HG03066 (cell line): ENCODE measurements at regions not wholly inside any gene's neighbourhood (a gene's known extent, or its start where the extent isn't known, plus 50 kb on each side); places are given as distances from the start of the nearest gene placed in this dataset.

Experiments
- ATAC-seq: cut with Tn5 transposase; IDR thresholded peaks from one replicate; pipeline ENCODE4 v1.9.1; 2021; ENCODE audit warnings: low read depth; ENCODE audit not compliant: unreplicated experiment

DNA sequence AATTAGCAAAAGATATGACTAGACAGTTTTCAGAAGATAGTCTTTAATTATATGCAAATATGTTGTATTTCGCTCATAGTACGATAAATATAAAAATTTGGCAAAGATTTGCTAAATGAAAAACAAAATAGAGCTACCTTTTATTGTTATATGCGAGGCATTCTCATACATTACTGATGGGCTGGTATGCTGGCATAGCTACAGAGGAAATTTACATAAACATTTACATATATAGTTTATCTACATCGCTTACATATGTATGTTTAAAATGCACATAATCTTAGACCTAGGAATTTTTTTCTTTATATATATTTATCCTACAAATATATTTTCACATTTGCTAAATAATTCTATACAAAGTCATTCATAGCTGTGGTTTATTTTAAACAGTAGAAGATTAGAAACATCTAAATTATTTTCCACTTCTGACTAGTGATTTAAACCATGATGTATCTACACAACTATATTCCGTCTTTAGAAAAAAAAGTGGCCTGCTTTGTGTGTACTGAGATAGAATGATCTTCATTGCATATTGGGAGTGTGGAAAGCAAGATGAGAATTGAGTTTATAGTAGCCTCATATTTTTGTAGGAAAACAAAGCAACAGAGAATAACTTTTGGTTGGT is 1345.0 kb upstream of the SLC10A2 start:
- no peak for ATAC-seq

DNA sequence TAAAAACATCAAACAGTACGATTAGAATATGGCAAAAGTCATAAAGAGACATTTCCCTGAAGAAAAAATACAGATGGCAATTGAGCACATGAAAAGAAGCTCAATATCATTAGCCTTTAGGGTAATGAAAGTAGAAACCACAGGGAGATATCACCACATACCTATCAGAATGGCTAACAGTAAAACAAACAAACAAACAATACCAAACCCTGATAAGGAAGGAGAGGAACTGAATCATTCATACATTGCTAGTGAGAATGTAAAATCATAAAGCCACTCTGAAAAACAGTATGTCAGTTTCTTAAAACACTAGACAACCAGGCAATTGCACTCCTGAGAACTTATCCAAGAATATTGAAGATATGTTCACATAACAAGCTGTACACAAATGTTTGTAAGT is 1342.5 kb upstream of the SLC10A2 start:
- no peak for ATAC-seq

DNA sequence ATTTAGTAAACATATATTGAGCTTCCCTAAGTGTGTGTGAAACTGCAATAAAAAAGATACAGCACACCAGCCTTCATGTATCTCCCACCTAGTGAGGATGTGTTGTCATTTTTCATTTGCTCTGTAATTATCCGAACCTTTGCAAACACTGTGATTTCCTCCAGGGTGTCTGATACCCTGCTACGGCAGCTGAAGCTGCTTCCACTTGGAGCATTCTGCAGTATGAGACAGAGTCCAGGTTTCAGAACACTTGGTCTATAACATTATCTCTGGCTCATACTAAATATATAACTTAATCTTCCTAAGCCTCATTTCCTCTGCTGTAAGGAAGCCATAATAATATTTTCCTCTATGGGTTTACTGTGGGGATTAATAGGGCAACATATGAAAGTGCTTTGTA is 1338.1 kb upstream of the SLC10A2 start:
- no peak for ATAC-seq

DNA sequence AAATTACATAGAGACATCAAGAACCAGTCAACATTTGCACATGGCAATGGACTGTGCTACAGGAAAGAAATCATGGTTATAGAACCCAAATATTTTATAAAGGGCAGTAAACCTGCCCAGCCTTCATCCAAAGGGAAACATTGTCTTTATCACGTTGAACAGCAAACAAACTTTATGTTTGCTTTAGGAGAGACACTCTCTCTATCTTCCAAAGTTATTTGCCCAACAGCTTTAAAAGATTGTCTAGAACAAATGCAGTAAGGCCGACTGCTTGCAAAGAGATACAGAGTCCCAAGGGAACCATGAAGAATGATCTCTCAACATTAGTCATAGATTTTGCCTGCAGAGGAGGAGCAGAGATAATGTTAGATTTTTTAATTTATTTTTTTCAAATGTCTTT is 1323.5 kb upstream of the SLC10A2 start:
- no peak for ATAC-seq

DNA sequence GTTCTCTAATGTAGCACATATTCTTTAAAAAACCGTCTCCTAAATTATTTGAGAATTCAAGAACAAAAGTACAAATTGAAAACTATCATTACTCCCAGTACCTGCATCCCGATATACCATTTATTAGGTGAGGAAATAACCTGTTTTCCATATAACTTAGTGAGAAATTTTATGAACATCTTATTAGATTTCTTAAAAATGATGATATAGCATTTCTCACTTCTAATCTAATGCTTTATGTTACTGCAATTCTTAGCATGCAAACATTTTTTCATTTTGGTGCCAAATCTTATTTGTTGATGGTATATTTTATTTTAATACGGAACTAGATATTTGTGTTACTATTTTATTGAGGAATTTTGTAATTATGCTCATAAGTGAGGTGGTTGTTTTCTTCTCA is 1321.3 kb upstream of the SLC10A2 start:
- no peak for ATAC-seq

DNA sequence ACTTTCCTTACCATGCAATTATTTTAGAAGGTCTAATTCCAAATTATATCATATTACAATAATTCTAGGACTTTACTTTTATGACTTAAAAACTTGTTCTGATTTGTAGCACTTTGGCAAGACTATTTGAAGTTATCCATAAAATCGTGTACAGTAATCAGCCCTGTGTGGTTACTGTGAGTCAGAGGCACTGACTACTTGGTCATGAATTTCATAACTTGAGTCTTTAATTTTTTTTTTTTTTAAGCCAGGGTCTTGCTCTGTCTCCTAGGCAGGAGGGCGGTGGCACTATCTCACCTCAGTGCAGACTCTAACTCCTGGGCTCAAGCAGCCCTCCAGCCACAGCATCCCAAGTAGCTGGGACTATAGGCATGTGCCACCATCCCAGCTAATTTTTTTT is 1319.2 kb upstream of the SLC10A2 start:
- ATAC-seq, result no peak

DNA sequence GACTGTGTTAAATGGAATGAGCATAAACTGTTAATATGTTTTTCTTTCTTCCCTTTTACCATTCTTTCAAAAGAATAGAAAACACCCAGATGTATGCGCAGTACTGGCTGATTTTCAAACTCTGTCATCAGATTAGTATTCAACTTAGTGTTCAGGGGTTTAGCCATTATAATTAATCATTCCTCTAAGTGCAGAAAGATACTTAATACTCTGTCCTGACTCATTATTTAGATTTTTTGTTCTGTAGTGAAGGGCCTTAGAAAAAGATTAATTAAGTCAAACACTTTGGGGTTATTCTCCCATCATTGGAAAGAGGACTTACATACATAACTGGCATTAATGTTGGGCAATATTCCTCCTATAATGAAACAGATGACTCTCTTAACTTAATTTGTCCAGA is 1316.7 kb upstream of the SLC10A2 start:
- ATAC-seq, result no peak

DNA sequence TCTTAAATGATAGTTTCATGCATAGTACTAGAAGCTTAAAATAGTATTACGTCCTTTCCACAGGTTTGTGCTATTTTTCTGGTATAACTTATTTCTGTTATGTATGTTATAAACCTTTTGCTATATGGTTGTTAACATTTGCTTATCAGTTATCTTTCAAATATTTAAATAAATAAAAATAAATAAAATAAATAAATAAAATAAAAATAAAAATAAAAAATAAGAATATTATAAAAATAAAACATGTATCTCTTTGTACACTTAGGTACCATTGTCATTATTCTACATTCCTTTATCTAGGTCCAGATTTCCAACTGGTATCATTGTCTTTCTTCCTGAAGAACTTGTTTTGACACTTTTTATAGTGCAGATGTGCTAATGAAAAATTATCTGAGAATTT is 1310.4 kb upstream of the SLC10A2 start:
- no peak for ATAC-seq

DNA sequence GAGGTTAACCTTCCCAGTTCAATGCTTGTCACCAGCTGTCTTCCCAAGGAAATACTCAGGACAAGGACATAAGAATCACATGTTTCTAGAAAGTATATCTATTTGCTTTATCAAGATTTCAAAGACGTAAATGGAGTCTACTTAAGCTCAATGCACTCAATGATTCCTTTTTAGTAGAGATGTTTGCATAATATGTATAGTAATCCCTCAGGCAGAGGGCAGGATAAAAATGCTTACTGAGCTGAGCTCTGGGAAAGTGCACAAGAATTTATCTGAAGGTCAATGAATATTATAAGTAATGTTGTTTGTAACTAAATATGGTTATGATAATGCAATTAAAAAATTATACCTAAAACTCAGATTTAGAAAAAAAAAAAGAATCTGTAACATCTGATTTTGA is 1309.4 kb upstream of the SLC10A2 start:
- no peak for ATAC-seq

DNA sequence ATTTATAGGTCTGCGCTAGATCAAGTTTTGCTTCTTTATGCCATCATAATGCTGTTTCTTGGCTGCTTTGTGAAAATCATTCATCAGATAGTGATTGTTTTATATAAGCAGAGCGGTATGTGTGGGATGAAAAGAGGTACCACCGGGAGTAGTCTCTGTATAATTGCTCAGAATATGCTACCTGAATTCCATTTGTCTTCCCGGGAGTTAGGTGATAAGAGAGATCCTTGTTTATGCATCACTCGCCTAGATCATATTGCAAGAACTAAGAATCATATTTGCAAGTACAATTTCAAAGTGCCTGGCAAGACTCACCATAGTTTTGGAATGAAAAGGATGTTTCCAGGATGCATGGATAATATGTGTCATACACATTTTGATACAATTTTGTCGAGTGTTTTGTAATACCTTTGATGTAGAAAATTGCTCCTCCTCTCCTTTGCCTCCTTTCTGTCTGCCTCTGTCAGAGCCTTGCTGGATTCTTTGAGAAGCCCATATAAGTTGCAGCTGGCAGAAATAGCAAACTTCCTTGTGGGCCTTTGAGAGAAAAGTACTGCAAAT is 1306.0 kb upstream of the SLC10A2 start:
- ATAC-seq, result no peak

DNA sequence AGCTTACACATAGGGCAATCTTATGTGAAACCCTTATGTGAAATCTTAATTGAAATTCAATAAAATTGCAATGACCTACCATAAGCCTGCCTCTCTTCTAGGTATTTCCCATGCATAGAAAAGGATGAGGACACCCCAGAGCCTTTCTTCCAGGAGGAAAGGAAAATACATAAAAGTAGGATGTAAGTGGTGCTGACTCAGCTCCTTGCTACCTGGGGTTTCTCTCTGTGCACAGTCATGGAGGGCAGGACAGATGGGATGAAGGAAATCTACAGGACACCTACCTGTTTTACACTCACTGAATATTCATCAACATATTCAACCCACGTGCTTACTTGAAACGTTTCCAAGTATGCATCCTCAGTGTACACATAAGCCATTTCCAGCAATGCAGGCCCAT is 1299.2 kb upstream of the SLC10A2 start:
- ATAC-seq, result no peak

DNA sequence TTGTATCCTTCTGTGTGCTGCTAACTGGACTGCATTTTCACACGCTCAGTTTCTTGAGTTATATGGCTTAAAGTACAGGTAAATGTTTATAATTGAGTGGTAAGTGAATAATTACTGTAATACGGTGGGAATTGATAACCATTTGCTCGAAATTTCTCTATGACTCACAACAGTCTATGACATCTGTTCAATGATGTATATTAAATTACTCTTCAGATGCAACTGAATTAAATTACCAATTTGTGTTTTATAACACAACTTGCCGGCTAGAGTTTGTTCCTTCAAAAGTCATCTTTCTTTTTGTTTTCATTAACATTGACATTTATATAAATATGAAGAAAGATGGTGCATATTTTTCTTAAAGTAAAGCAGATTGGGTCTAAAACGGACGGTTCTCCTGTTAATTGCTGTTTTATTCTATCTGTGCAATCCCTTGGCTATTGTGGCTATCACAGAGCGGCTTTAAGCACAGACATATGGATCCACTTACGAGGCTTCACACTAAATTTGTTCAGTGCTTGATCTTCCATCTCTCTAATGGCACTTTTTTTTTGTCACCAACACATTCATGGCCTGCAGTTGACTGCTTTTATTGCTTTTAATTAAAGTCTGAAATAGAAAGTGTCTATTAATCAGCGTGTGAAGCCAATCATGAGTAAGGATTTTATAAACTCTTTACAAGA is 1291.6 kb upstream of the SLC10A2 start:
- ATAC-seq, result no peak

DNA sequence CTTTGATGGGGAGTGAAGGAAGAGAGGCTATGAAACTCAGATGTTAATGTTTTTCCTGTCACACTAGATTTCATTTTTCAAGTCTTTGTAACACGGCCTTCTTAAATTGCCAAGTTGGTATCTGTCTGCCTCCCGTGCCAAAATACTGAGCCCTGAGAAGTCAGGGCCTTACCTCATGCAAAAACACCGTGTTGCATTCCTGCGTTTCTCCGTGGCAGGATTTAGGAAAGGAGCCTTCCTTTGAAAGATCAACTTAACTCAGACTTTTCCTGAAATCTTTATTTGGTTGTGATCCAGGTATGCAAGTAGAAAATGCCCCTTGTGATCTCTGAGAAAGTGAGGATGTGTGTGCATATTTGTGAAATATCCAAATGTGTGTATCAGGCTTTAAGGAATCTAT is 1291.0 kb upstream of the SLC10A2 start:
- no peak for ATAC-seq

DNA sequence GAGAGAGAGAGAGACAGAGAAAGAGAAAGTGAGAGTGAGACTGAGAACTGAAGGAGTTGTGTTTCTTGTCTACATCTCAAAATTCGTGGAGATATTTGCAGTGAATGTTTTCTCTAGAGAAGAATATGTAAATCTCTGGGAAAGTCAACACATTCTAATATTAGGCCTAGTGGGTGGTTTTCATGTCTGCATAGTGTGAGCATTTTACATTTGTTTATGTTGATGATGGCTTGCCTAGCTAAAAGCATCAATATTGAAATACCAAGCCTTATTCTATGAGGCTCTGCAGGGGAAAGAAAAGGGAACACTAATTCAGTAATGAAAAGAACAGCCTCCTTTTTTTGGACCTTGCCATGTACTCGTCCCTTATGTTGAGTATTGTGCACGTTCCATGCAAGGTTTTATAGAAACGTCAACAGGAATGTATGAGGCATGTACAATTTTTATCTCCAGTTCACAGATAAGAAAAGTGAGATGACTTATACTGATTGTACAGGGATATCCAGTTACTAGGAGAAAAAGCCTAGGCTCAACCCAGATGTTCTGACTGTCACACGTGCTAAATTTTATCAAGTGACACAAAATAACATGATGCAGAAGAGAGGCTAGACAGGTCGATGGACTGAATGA is 1288.9 kb upstream of the SLC10A2 start:
- no peak for ATAC-seq

DNA sequence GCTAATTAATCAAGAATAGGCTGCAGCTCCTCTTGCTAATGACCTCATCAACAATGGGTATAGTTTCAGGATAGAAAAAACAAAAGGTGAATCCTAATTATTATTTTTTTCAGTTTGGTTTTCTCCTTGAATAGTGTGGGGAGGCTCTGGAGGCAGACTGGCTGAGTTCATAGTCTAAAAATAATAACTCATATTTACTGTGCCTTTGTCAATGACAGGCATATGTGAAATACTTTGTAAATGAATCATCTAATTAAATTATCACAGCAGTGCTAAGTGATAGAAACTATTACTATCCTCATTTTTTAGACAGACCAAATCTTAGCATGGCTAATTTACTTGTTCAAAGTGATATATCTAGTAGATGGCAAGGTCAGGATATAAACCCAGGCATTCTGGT is 1261.0 kb upstream of the SLC10A2 start:
- ATAC-seq, result no peak

DNA sequence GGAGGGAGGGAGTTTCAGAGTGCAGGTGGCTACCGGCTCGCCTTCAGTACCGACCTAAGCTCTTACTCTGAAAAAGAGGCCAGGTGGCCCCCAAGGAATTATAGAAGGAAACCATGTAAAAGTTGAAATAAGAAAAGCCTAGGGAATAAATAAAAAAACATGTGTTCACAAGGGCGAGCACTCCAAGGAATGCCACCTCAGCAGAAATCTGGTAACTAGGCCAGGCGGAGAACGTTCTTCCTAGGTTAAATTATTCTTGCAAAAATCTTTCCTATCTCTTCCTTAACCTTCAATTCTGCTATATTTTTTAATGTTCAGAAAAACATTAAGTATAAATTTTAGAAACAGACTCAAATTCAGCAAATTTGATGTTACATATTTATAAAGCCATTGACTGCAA is 1260.3 kb upstream of the SLC10A2 start:
- no peak for ATAC-seq

DNA sequence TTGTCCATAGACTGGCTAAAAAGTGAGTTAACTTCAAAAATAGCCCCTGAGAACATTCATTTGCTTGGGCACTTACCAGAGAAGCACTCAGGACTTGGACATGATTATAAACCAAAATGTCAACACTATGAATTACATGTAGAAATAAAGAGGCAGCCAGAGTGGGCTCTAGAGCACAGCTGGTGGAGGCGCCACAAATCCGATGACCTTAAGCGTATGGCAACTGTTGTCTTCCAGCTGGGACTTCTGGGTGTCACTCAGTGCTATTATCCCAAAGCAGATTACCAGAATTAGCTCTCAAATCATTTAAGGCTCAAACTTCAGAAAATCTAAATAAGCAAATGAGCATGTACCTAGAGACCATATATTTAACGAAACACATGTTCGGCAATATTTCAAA is 1255.5 kb upstream of the SLC10A2 start:
- ATAC-seq, result no peak

DNA sequence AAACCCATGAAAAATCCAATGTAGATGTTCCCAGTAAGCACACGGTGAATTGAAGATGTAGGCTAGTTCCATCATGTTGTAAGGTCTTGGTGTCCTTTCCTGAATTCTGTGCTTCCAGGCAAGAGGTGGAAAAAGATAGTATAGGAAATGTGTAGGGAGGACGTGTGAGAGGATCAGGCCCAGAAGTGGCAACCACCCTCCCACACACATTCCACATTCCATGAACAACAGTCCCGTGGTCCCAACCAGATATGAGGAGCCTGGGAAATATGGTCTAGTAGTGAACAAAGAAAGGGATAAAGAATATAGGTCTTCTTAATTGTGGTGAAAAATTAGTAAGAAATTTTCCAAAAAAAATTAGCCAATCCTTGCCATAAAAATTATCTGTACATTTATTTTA is 1254.2 kb upstream of the SLC10A2 start:
- no peak for ATAC-seq

DNA sequence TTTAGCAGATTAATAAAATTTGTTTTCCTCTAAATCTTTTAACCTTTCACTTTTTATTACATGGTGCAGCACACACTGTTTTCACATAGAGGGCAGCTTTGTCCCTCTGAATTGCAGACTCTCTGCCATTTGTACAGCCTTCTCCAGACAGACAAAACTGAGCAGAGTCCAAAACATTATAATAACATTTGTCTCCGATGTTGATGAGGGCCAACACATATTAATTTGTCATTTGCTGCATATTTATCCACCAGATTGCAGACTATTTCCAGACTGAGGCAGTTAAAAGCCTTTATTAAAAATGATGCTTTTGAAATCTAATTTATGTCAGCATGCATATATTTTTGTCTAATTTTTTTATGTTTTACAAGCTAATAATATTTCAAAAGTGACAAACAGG is 1251.9 kb upstream of the SLC10A2 start:
- no peak for ATAC-seq

DNA sequence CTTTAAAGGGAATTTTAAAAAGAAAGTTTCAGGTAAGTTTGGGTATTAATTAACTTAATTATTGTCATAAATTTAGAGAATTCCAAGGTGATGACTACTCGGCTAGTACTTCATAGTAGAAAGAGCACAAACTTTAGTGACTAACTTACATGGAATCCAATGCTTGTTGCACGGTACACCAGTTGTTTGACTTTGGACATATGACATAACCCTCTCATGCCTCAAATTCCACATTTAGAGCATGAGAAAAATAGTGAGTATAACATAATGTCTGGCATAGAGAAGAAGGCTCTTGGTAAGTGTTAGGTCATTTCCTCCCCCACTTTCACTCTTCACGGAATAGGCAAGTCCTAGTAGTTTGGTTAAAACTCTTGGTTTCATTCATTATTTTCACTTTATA is 1249.4 kb upstream of the SLC10A2 start:
- no peak for ATAC-seq

DNA sequence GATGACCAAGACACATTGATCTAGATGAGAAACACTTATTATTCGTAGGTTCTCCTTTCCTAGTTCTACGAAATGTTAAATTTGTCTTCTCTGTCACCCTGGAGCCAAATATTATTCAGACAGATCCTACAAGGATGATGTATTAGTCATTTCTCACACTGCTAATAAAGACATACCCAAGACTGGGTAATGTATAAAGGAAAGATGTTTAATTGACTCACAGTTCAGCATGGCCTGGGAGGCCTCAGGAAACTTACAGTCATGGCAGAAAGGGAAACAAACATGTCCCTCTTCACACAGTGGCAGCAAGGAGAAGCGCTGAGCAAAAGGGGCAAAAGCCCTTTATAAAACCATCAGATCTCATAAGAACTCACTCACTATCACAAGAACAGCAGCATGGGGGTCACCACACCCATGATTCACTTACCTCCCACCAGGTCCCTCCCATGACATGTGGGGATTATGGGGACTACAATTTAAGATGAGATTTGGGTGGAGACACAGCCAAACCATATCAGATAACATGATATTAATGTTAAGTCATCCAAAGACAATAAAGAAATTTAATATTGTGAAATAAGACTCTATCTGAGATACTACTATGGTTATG is 1248.8 kb upstream of the SLC10A2 start:
- no peak for ATAC-seq

DNA sequence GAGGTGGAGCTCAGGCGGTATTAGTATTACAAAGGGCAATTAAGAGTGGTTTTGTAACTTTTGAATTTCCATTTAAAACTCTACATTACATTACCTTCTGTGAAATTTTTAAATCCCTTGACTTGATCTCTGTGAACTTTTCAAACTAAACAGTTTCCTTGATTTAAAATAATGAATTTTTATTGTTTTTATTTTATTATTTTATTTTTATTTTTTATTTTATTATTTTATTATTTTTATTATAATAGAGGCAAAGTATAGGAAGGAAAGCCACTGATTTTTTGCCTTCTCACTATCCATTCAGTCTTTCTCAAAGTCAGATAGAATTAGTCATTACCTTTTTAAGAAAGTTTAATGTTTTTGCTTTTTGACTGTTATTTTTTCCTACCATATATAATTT is 1248.1 kb upstream of the SLC10A2 start:
- ATAC-seq, result no peak
